ENCODE measurements at regions not wholly inside any gene's neighbourhood (a gene's known extent, or its start where the extent isn't known, plus 50 kb on each side); places are given as distances from the start of the nearest gene placed in this dataset.

DNA sequence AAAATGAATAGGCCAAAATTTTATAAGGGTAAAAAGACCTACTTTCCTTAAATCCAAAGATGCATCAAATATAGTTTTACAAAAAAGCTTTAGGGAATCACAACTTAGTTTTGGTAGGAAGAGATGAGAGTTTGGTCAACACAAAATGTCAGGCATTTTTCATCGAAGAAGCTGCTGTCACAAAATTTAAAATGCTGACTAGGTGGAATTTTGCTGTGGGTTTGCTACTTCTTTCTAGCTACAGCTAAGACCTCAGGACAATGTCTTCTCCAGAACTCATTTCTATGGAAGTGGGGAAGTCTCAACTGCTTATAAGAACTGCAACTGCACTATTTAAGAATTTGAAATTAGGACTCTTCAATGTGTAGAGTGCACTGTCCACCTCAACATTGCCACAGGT, 351.1 kb downstream of the HAO1 start:
- no peaks in the 10 kb centered on the region for H3K9me1 ChIP-seq (ENCODE audit: control insufficient read depth, extremely low read depth, insufficient read depth, low read length)
- H3K27me3 ChIP-seq (ENCODE audit: control insufficient read depth, extremely low read depth, insufficient read depth, low read length): no peaks in the 10 kb centered on the region
- H3K9me3 ChIP-seq (ENCODE audit: control insufficient read depth, low read depth, low read length): no peaks in the 10 kb centered on the region
- no peaks in the 10 kb centered on the region for H3K79me2 ChIP-seq (ENCODE audit: control insufficient read depth, insufficient read depth, low read length)
- H3K4me2 ChIP-seq (ENCODE audit: control insufficient read depth, extremely low read depth, insufficient read depth, low read depth, low read length): no peak overlapping the region
- H3K36me3 ChIP-seq (ENCODE audit: control insufficient read depth in 2 of 2, extremely low read depth in 1 of 2, insufficient read depth in 2 of 2, low read length in 2 of 2): no peaks in the 10 kb centered on the region
- dilution Hi-C loops (cut with MboI; ENCODE audit: extremely low pct_ligation_motif_present, low sequenced_read_pairs): no loop called here
- no peak overlapping the region for H3K27ac ChIP-seq (ENCODE audit: control insufficient read depth, insufficient read depth, low read length)
- DNase-seq (ENCODE audit: low read depth, low spot score): no peak
- TF ChIP-seq EZH2 (IDR thresholded peaks at IDR 0.05; ENCODE audit: low read length): no peak
- TF ChIP-seq, protein P1, sequence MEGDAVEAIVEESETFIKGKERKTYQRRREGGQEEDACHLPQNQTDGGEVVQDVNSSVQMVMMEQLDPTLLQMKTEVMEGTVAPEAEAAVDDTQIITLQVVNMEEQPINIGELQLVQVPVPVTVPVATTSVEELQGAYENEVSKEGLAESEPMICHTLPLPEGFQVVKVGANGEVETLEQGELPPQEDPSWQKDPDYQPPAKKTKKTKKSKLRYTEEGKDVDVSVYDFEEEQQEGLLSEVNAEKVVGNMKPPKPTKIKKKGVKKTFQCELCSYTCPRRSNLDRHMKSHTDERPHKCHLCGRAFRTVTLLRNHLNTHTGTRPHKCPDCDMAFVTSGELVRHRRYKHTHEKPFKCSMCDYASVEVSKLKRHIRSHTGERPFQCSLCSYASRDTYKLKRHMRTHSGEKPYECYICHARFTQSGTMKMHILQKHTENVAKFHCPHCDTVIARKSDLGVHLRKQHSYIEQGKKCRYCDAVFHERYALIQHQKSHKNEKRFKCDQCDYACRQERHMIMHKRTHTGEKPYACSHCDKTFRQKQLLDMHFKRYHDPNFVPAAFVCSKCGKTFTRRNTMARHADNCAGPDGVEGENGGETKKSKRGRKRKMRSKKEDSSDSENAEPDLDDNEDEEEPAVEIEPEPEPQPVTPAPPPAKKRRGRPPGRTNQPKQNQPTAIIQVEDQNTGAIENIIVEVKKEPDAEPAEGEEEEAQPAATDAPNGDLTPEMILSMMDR (optimal IDR thresholded peaks at IDR 0.05 in 1 of 3, IDR thresholded peaks at IDR 0.05 in 1 of 3, conservative IDR thresholded peaks at IDR 0.05 in 1 of 3; ENCODE audit: extremely low read depth in 1 of 3, insufficient read depth in 2 of 3, low read length in 3 of 3): no peak
- no peaks in the 10 kb centered on the region for H4K20me1 ChIP-seq (ENCODE audit: control insufficient read depth, extremely low read depth, insufficient read depth, low read length)
- FAIRE-seq: no peak
- H3K9ac ChIP-seq (ENCODE audit: control insufficient read depth, extremely low read depth, insufficient read depth, low read length): no peak overlapping the region
- no peak overlapping the region for H3K4me3 ChIP-seq (ENCODE audit: control insufficient read depth in 2 of 3, extremely low read depth in 1 of 3, insufficient read depth in 2 of 3, low read depth in 1 of 3, low read length in 3 of 3)
- no peak overlapping the region for H2AFZ ChIP-seq (ENCODE audit: control insufficient read depth, low read length)
- H3K4me1 ChIP-seq (ENCODE audit: control insufficient read depth, extremely low read depth, insufficient read depth, low read length): no peaks in the 10 kb centered on the region

DNA sequence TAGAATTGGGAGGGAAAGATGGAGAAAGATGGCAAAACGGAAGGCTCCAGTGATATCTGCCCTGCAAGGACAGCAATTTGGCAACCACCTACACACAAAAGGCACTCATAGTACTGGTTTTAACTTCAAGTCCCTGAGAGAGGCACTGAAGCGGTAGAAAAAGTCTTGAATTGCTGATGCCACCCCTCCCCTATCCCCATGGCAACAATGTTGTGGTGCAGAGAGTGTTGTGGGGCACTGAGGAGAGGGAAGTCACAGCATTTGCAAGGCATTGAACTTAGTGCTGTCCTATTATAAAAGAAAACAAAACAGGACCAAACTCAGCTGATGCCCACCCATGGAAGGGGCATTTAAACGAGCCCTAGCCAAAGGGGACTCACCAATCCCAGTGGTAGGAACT, 343.7 kb downstream of the HAO1 start:
- Histone ChIP-seq H3K9me3 (ENCODE audit: control insufficient read depth, low read depth, low read length) (no peaks in the 10 kb centered on the region), H3K9ac (ENCODE audit: control insufficient read depth, extremely low read depth, insufficient read depth, low read length) (no peak overlapping the region), H2AFZ (ENCODE audit: control insufficient read depth, low read length) (no peak overlapping the region), H3K79me2 (ENCODE audit: control insufficient read depth, insufficient read depth, low read length) (no peaks in the 10 kb centered on the region), H3K27ac (ENCODE audit: control insufficient read depth, insufficient read depth, low read length) (no peak overlapping the region), H3K36me3 (ENCODE audit: control insufficient read depth in 2 of 2, extremely low read depth in 1 of 2, insufficient read depth in 2 of 2, low read length in 2 of 2) (no peaks in the 10 kb centered on the region), H3K27me3 (ENCODE audit: control insufficient read depth, extremely low read depth, insufficient read depth, low read length) (no peaks in the 10 kb centered on the region), H4K20me1 (ENCODE audit: control insufficient read depth, extremely low read depth, insufficient read depth, low read length) (no peaks in the 10 kb centered on the region), H3K4me3 (ENCODE audit: control insufficient read depth in 2 of 3, extremely low read depth in 1 of 3, insufficient read depth in 2 of 3, low read depth in 1 of 3, low read length in 3 of 3) (no peak overlapping the region), H3K4me1 (ENCODE audit: control insufficient read depth, extremely low read depth, insufficient read depth, low read length) (peaks cover 16% of the 10 kb centered on the region), H3K9me1 (ENCODE audit: control insufficient read depth, extremely low read depth, insufficient read depth, low read length) (no peaks in the 10 kb centered on the region), H3K4me2 (ENCODE audit: control insufficient read depth, extremely low read depth, insufficient read depth, low read depth, low read length) (no peak overlapping the region)
- dilution Hi-C loops (cut with MboI; ENCODE audit: extremely low pct_ligation_motif_present, low sequenced_read_pairs): no loop called here
- FAIRE-seq: no peak
- TF ChIP-seq, protein P1 (optimal IDR thresholded peaks at IDR 0.05 in 1 of 3, IDR thresholded peaks at IDR 0.05 in 1 of 3, conservative IDR thresholded peaks at IDR 0.05 in 1 of 3; ENCODE audit: extremely low read depth in 1 of 3, insufficient read depth in 2 of 3, low read length in 3 of 3): no peak
- TF ChIP-seq EZH2 (IDR thresholded peaks at IDR 0.05; ENCODE audit: low read length): no peak
- no peak for DNase-seq (ENCODE audit: low read depth, low spot score)

Data from keratinocyte (primary cell).